ENCODE measurements at regions not wholly inside any gene's neighbourhood (a gene's known extent, or its start where the extent isn't known, plus 50 kb on each side); places are given as distances from the start of the nearest gene placed in this dataset.

GRCh38 chr2:36071698-36072097 lies 283.9 kb upstream of the CRIM1 start:
- no peak for TF ChIP-seq EZH2 (IDR thresholded peaks at IDR 0.05; ENCODE audit: borderline replicate concordance, insufficient read depth, low read length, poor library complexity, severe bottlenecking)
- TF ChIP-seq SMC3 (conservative IDR thresholded peaks at IDR 0.05; ENCODE audit: poor library complexity), result no peak
- TF ChIP-seq MXI1 (conservative IDR thresholded peaks at IDR 0.05; ENCODE audit: poor library complexity, severe bottlenecking), result no peak
- no peak for TF ChIP-seq TAF1 (IDR thresholded peaks at IDR 0.05; ENCODE audit: low read depth)
- TF ChIP-seq CTCF (IDR thresholded peaks at IDR 0.05; ENCODE audit: poor library complexity, severe bottlenecking), result no peak
- TF ChIP-seq POLR2AphosphoS5 (IDR thresholded peaks at IDR 0.05), result no peak
- TF ChIP-seq REST (IDR thresholded peaks at IDR 0.05; ENCODE audit: borderline replicate concordance), result no peak
- TF ChIP-seq RAD21 (conservative IDR thresholded peaks at IDR 0.05), result no peak
- TF ChIP-seq EP300 (conservative IDR thresholded peaks at IDR 0.05; ENCODE audit: poor library complexity, severe bottlenecking), result no peak
- no peak overlapping the region for H3K27ac ChIP-seq (ENCODE audit: low read length)
- no peaks in the 10 kb centered on the region for H3K36me3 ChIP-seq (ENCODE audit: insufficient read depth, low read length)
- H3K9me2 ChIP-seq (ENCODE audit: insufficient read depth, low read length), result no peaks in the 10 kb centered on the region
- H3K27me3 ChIP-seq (ENCODE audit: insufficient read depth, low read depth, low read length), result no peaks in the 10 kb centered on the region
- H2AFZ ChIP-seq (ENCODE audit: low read depth, low read length), result no peak overlapping the region
- H3K4me2 ChIP-seq (ENCODE audit: low read length), result no peak overlapping the region
- H3K79me2 ChIP-seq (replicated peaks; ENCODE audit: insufficient read depth, low read length), result no peaks in the 10 kb centered on the region
- no peak overlapping the region for H3K9ac ChIP-seq (ENCODE audit: low read length)
- no peaks in the 10 kb centered on the region for H4K20me1 ChIP-seq (ENCODE audit: insufficient read depth)
- H3K9me3 ChIP-seq (ENCODE audit: low read length), result no peaks in the 10 kb centered on the region
- no peak overlapping the region for H3K4me3 ChIP-seq (ENCODE audit: low read length)
- no peaks in the 10 kb centered on the region for H3F3A ChIP-seq (ENCODE audit: insufficient read depth, low read length, poor library complexity, severe bottlenecking)

- TF ChIP-seq RAD21 (conservative IDR thresholded peaks at IDR 0.05), result no peak
- no peak for TF ChIP-seq EZH2 (IDR thresholded peaks at IDR 0.05; ENCODE audit: borderline replicate concordance, insufficient read depth, low read length, poor library complexity, severe bottlenecking)
- no peak for TF ChIP-seq EP300 (conservative IDR thresholded peaks at IDR 0.05; ENCODE audit: poor library complexity, severe bottlenecking)
- TF ChIP-seq POLR2AphosphoS5 (IDR thresholded peaks at IDR 0.05), result no peak
- TF ChIP-seq TAF1 (IDR thresholded peaks at IDR 0.05; ENCODE audit: low read depth), result no peak
- TF ChIP-seq SMC3 (conservative IDR thresholded peaks at IDR 0.05; ENCODE audit: poor library complexity), result no peak
- TF ChIP-seq REST (IDR thresholded peaks at IDR 0.05; ENCODE audit: borderline replicate concordance), result no peak
- TF ChIP-seq MXI1 (conservative IDR thresholded peaks at IDR 0.05; ENCODE audit: poor library complexity, severe bottlenecking), result no peak
- TF ChIP-seq CTCF (IDR thresholded peaks at IDR 0.05; ENCODE audit: poor library complexity, severe bottlenecking), result no peak
- H3K27me3 ChIP-seq (ENCODE audit: insufficient read depth, low read depth, low read length), result no peaks in the 10 kb centered on the region
- no peak overlapping the region for H3K9ac ChIP-seq (ENCODE audit: low read length)
- no peak overlapping the region for H2AFZ ChIP-seq (ENCODE audit: low read depth, low read length)
- no peaks in the 10 kb centered on the region for H4K20me1 ChIP-seq (ENCODE audit: insufficient read depth)
- no peaks in the 10 kb centered on the region for H3F3A ChIP-seq (ENCODE audit: insufficient read depth, low read length, poor library complexity, severe bottlenecking)
- no peak overlapping the region for H3K27ac ChIP-seq (ENCODE audit: low read length)
- no peak overlapping the region for H3K4me2 ChIP-seq (ENCODE audit: low read length)
- H3K36me3 ChIP-seq (ENCODE audit: insufficient read depth, low read length), result no peaks in the 10 kb centered on the region
- no peaks in the 10 kb centered on the region for H3K9me3 ChIP-seq (ENCODE audit: low read length)
- no peaks in the 10 kb centered on the region for H3K9me2 ChIP-seq (ENCODE audit: insufficient read depth, low read length)
- no peak overlapping the region for H3K4me3 ChIP-seq (ENCODE audit: low read length)
- no peaks in the 10 kb centered on the region for H3K79me2 ChIP-seq (replicated peaks; ENCODE audit: insufficient read depth, low read length)
Measured at GRCh38 chr2:36069074-36069473, 286.5 kb upstream of the CRIM1 start.
